ENCODE measurements at regions not wholly inside any gene's neighbourhood (a gene's known extent, or its start where the extent isn't known, plus 50 kb on each side); places are given as distances from the start of the nearest gene placed in this dataset.

DNA sequence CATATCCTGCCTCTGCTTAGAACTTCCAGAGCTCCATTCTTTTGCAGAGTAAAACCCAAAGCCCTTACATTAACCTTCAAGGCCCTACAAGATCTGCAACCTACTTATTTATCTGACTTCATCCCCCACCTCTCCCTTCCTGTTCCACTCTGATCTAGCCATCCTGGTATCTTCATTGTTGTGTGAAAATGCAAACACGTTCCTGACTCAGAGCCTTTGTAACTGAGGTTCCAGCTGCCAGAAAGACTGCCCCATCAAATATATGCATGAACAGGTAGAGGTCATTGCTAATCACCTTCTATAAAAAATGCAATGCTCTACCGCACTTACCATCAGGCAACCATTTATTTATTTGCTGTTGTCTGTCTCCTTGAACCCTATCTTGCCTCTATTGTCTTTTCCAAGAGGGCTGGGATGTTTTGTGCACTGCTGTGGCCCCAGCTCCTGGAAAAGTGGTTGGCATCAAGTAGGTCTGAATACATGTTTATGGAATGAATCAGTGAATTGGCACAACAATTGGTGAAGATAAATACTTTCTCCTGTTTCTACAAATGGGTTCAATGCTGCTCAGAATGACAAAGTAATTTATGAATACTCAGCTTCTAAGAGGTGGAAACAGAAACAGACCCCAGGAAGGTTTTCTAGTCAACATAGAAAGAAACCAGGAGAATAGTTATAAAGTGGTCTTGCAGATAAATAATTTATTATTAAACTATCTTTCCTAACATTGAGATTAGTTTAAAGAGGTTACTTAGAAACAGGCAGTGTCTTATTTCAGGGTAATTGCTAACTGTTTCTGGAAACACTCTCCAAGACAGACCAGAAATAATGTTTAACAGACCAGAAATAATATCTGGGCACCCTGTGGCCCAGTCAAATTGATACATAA is 230.6 kb upstream of the CD180 start:
- no peaks in the 10 kb centered on the region for H3K79me2 ChIP-seq (ENCODE audit: control insufficient read depth, insufficient read depth, low read length)
- no peaks in the 10 kb centered on the region for H3K4me1 ChIP-seq (ENCODE audit: control insufficient read depth, insufficient read depth, low read length)
- H3K4me2 ChIP-seq (ENCODE audit: control insufficient read depth, insufficient read depth), result no peak overlapping the region
- CTCF ChIA-PET, result no interaction called here
- intact Hi-C loops (cut with micrococcal nuclease; ENCODE audit: unreplicated experiment) (no loop called here), in situ Hi-C loops (cut with MboI) (no loop called here)
- no peak overlapping the region for H3K9ac ChIP-seq (ENCODE audit: control insufficient read depth, insufficient read depth, low read length)
- H3K4me3 ChIP-seq, result no peak overlapping the region
- no peaks in the 10 kb centered on the region for H3K27me3 ChIP-seq (replicated peaks in 1 of 2; ENCODE audit: control insufficient read depth in 2 of 2, insufficient read depth in 2 of 2, low read length in 1 of 2)
- no peaks in the 10 kb centered on the region for H4K20me1 ChIP-seq (ENCODE audit: control insufficient read depth, insufficient read depth)
- H2AFZ ChIP-seq (ENCODE audit: control insufficient read depth, low read depth, low read length), result no peak overlapping the region
- no peaks in the 10 kb centered on the region for H3K9me3 ChIP-seq (replicated peaks; ENCODE audit: control insufficient read depth, insufficient read depth, low read length)
- SMC1A ChIA-PET (ENCODE audit: uncharacterized antibody, unreplicated experiment), result interaction anchor here (1.4 kb wide), 1 partner anchor 9 kb away, joined by 4 read pairs; no protein-coding TSS in a partner anchor
- H3K36me3 ChIP-seq (ENCODE audit: control insufficient read depth in 2 of 2, insufficient read depth in 2 of 2, low read length in 1 of 2), result no peaks in the 10 kb centered on the region
- TF ChIP-seq PAX5 (IDR thresholded peaks at IDR 0.05; ENCODE audit: borderline replicate concordance, low read depth, low read length) (no peak), SREBF2 (IDR thresholded peaks at IDR 0.05; ENCODE audit: low read length) (no peak), STAT1 (conservative IDR thresholded peaks at IDR 0.05) (no peak), FOXM1 (IDR thresholded peaks at IDR 0.05; ENCODE audit: low read depth, low read length) (no peak), SUPT20H (IDR thresholded peaks at IDR 0.05; ENCODE audit: borderline replicate concordance, control insufficient read depth, low read depth, low read length) (no peak), EP300 (IDR thresholded peaks at IDR 0.05; ENCODE audit: borderline replicate concordance in 1 of 2, control insufficient read depth in 1 of 2, low read depth in 2 of 2, low read length in 2 of 2) (no peak)
- TF ChIP-seq, protein P1, sequence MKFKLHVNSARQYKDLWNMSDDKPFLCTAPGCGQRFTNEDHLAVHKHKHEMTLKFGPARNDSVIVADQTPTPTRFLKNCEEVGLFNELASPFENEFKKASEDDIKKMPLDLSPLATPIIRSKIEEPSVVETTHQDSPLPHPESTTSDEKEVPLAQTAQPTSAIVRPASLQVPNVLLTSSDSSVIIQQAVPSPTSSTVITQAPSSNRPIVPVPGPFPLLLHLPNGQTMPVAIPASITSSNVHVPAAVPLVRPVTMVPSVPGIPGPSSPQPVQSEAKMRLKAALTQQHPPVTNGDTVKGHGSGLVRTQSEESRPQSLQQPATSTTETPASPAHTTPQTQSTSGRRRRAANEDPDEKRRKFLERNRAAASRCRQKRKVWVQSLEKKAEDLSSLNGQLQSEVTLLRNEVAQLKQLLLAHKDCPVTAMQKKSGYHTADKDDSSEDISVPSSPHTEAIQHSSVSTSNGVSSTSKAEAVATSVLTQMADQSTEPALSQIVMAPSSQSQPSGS (IDR thresholded peaks at IDR 0.05; ENCODE audit: low read length), result no peak
- 72% methylated on average over 2 of the region's 2 CpGs for WGBS (ENCODE audit: insufficient coverage, insufficient replicate concordance, low lambda C conversion rate, missing lambda C conversion rate)
- DNase-seq (ENCODE audit: low read depth, low spot score) (no peak), FAIRE-seq (no peak), ATAC-seq (no peak)
- POLR2A ChIA-PET, result no interaction called here
- H3K27ac ChIP-seq (ENCODE audit: control insufficient read depth, insufficient read depth), result no peak overlapping the region
- RAD21 ChIA-PET (ENCODE audit: unreplicated experiment), result no interaction called here
- BruUV-seq (replicated peaks), result no TSS peak
